HG02623 (cell line): ENCODE measurements at regions not wholly inside any gene's neighbourhood (a gene's known extent, or its start where the extent isn't known, plus 50 kb on each side); places are given as distances from the start of the nearest gene placed in this dataset.

Experiments
- ATAC-seq: cut with Tn5 transposase; IDR thresholded peaks from one replicate; pipeline ENCODE4 v1.9.1; 2021; ENCODE audit warnings: moderate library complexity; ENCODE audit not compliant: unreplicated experiment

GRCh38 chr6:95240514-95240913 lies 336.8 kb upstream of the MANEA start:
- no peak for ATAC-seq

GRCh38 chr6:95242560-95242959 lies 334.8 kb upstream of the MANEA start:
- ATAC-seq, result no peak

GRCh38 chr6:95243053-95243452 lies 334.3 kb upstream of the MANEA start:
- no peak for ATAC-seq

GRCh38 chr6:95244751-95245150 lies 332.6 kb upstream of the MANEA start:
- ATAC-seq, result no peak

GRCh38 chr6:95248499-95248898 lies 328.8 kb upstream of the MANEA start:
- no peak for ATAC-seq

GRCh38 chr6:95249175-95249574 lies 328.2 kb upstream of the MANEA start:
- ATAC-seq, result no peak

GRCh38 chr6:95249661-95250060 lies 327.7 kb upstream of the MANEA start:
- no peak for ATAC-seq

- no peak for ATAC-seq
Measured at GRCh38 chr6:95263840-95264239, 313.5 kb upstream of the MANEA start.

- no peak for ATAC-seq
Measured at GRCh38 chr6:95266537-95267258, 310.6 kb upstream of the MANEA start.

GRCh38 chr6:95274686-95275235 lies 302.6 kb upstream of the MANEA start:
- no peak for ATAC-seq

- no peak for ATAC-seq
Measured at GRCh38 chr6:95279616-95280015, 297.7 kb upstream of the MANEA start.

- ATAC-seq, result no peak
Measured at GRCh38 chr6:95280686-95281273, 296.6 kb upstream of the MANEA start.

GRCh38 chr6:95285881-95286280 lies 291.5 kb upstream of the MANEA start:
- no peak for ATAC-seq

GRCh38 chr6:95286874-95287273 lies 290.5 kb upstream of the MANEA start:
- no peak for ATAC-seq

- ATAC-seq, result no peak
Measured at GRCh38 chr6:95288251-95288650, 289.1 kb upstream of the MANEA start.

- no peak for ATAC-seq
Measured at GRCh38 chr6:95292011-95292410, 285.3 kb upstream of the MANEA start.

GRCh38 chr6:95293257-95293656 lies 284.1 kb upstream of the MANEA start:
- no peak for ATAC-seq

GRCh38 chr6:95294043-95294442 lies 283.3 kb upstream of the MANEA start:
- ATAC-seq, result no peak

- ATAC-seq, result no peak
Measured at GRCh38 chr6:95309545-95309944, 267.8 kb upstream of the MANEA start.

GRCh38 chr6:95318137-95318536 lies 259.2 kb upstream of the MANEA start:
- no peak for ATAC-seq

- no peak for ATAC-seq
Measured at GRCh38 chr6:95321126-95321525, 256.2 kb upstream of the MANEA start.

GRCh38 chr6:95325916-95326315 lies 251.4 kb upstream of the MANEA start:
- ATAC-seq, result no peak

GRCh38 chr6:95328231-95328630 lies 249.1 kb upstream of the MANEA start:
- no peak for ATAC-seq
